ENCODE measurements at regions not wholly inside any gene's neighbourhood (a gene's known extent, or its start where the extent isn't known, plus 50 kb on each side); places are given as distances from the start of the nearest gene placed in this dataset.

GRCh38 chr6:105836889-105837288 is 249.2 kb upstream of the PRDM1 start:
- no peak overlapping the region for H3K27ac Mint-ChIP-seq
- no peaks in the 10 kb centered on the region for H3K27me3 Mint-ChIP-seq
- Histone ChIP-seq H3K9me3 (ENCODE audit: control extremely low read depth in 1 of 3, control insufficient read depth in 2 of 3, insufficient read depth in 1 of 3, low read length in 2 of 3) (no peaks in the 10 kb centered on the region), H3K4me2 (replicated peaks; ENCODE audit: low read depth, low read length, poor library complexity, severe bottlenecking) (peak overlapping the region; percentile 49), H3K4me1 (ENCODE audit: control insufficient read depth in 2 of 2, insufficient read depth in 2 of 2, low read length in 2 of 2) (peaks cover 20% of the 10 kb centered on the region in 2 donors), H3K27me3 (replicated peaks in 1 of 4; ENCODE audit: control extremely low read depth in 1 of 4, control insufficient read depth in 3 of 4, insufficient read depth in 4 of 4, low read length in 3 of 4) (no peaks in the 10 kb centered on the region), H2AFZ (ENCODE audit: insufficient read depth, low read depth, low read length, poor library complexity, severe bottlenecking) (peak overlapping the region; percentile 38), H3K27ac (ENCODE audit: low read length in 2 of 2) (no peak overlapping the region), H4K20me1 (ENCODE audit: control insufficient read depth, insufficient read depth, low read length, poor library complexity, severe bottlenecking) (no peaks in the 10 kb centered on the region), H3K36me3 (replicated peaks in 1 of 2; ENCODE audit: control extremely low read depth in 1 of 2, control insufficient read depth in 1 of 2, extremely low read depth in 1 of 2, insufficient read depth in 2 of 2, low read length in 1 of 2) (no peaks in the 10 kb centered on the region), H3K79me2 (ENCODE audit: control insufficient read depth, insufficient read depth, low read length) (no peaks in the 10 kb centered on the region), H3K9ac (ENCODE audit: low read length) (no peak overlapping the region), H3K4me3 (ENCODE audit: control extremely low read depth in 1 of 5, extremely low read depth in 1 of 5, insufficient read depth in 1 of 5, low read depth in 2 of 5, low read length in 4 of 5) (no peak overlapping the region)
- ChIA-PET POLR2A (no interaction called here), CTCF (interaction anchor here (1.4 to 2.4 kb wide), 2 partner anchors 42 to 386 kb away, joined by 4 to 10 read pairs; no protein-coding TSS in a partner anchor)
- TF ChIP-seq CTCF (IDR thresholded peaks at IDR 0.05) (no peak), EZH2 (IDR thresholded peaks at IDR 0.05; ENCODE audit: borderline replicate concordance, insufficient read depth, low read depth, low read length, poor library complexity, severe bottlenecking) (no peak)
- ATAC-seq (ENCODE audit: low read depth) (no peak), DNase-seq (no peak)
- peaks cover 28% of the 10 kb centered on the region for H3K4me1 Mint-ChIP-seq
- H3K4me3 Mint-ChIP-seq: no peak overlapping the region
- H3K9me3 Mint-ChIP-seq (ENCODE audit: insufficient read depth): no peaks in the 10 kb centered on the region
- WGBS (ENCODE audit: insufficient coverage): no CpG with 5 or more reads among the region's 5 CpGs
- intact Hi-C loops (cut with micrococcal nuclease): no loop called here

DNA sequence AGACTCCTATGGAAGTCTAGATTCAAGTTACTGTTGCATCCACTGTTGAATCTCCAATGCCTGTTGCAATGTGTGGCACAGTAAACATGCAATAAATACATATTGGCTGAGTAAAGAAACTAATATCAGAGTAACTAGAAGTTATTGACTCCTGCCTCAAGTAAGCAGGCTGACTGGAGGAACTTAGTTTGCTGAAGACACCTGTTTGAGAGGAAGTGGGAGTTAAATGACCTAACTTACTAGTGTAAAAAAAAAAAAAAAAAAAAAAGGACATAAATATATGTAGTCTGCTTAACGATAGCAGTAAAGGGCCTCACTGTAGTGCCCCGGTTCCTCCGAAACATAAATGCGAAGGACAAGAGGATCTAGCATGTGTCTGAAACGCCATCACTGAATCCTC is 249.8 kb upstream of the PRDM1 start:
- ATAC-seq (ENCODE audit: low read depth): peak; percentile 21
- Mint-ChIP-seq H3K9me3 (ENCODE audit: insufficient read depth) (no peaks in the 10 kb centered on the region), H3K4me1 (peaks cover 28% of the 10 kb centered on the region), H3K4me3 (no peak overlapping the region), H3K27ac (no peak overlapping the region), H3K27me3 (no peaks in the 10 kb centered on the region)
- Histone ChIP-seq H3K27me3 (replicated peaks in 1 of 4; ENCODE audit: control extremely low read depth in 1 of 4, control insufficient read depth in 3 of 4, insufficient read depth in 4 of 4, low read length in 3 of 4) (no peaks in the 10 kb centered on the region), H4K20me1 (ENCODE audit: control insufficient read depth, insufficient read depth, low read length, poor library complexity, severe bottlenecking) (no peaks in the 10 kb centered on the region), H3K79me2 (ENCODE audit: control insufficient read depth, insufficient read depth, low read length) (no peaks in the 10 kb centered on the region), H3K4me3 (ENCODE audit: control extremely low read depth in 1 of 5, extremely low read depth in 1 of 5, insufficient read depth in 1 of 5, low read depth in 2 of 5, low read length in 4 of 5) (no peak overlapping the region), H3K4me2 (replicated peaks; ENCODE audit: low read depth, low read length, poor library complexity, severe bottlenecking) (peak overlapping the region; percentile 49), H2AFZ (ENCODE audit: insufficient read depth, low read depth, low read length, poor library complexity, severe bottlenecking) (peak overlapping the region; percentile 38), H3K9ac (ENCODE audit: low read length) (no peak overlapping the region), H3K27ac (ENCODE audit: low read length in 2 of 2) (no peak overlapping the region), H3K4me1 (ENCODE audit: control insufficient read depth in 2 of 2, insufficient read depth in 2 of 2, low read length in 2 of 2) (peaks cover 20% of the 10 kb centered on the region in 2 donors), H3K36me3 (replicated peaks in 1 of 2; ENCODE audit: control extremely low read depth in 1 of 2, control insufficient read depth in 1 of 2, extremely low read depth in 1 of 2, insufficient read depth in 2 of 2, low read length in 1 of 2) (no peaks in the 10 kb centered on the region), H3K9me3 (ENCODE audit: control extremely low read depth in 1 of 3, control insufficient read depth in 2 of 3, insufficient read depth in 1 of 3, low read length in 2 of 3) (no peaks in the 10 kb centered on the region)
- ChIA-PET CTCF (interaction anchor here (0.6 to 2.4 kb wide), 4 partner anchors 8 to 387 kb away, joined by 3 to 10 read pairs (median 6); no protein-coding TSS in a partner anchor), POLR2A (no interaction called here)
- intact Hi-C loops (cut with micrococcal nuclease): no loop called here
- TF ChIP-seq CTCF (IDR thresholded peaks at IDR 0.05) (no peak), EZH2 (IDR thresholded peaks at IDR 0.05; ENCODE audit: borderline replicate concordance, insufficient read depth, low read depth, low read length, poor library complexity, severe bottlenecking) (no peak)
- DNase-seq: peak; percentile 40
- no CpG with 5 or more reads among the region's 5 CpGs for WGBS (ENCODE audit: insufficient coverage)
